ENCODE measurements at regions not wholly inside any gene's neighbourhood (a gene's known extent, or its start where the extent isn't known, plus 50 kb on each side); places are given as distances from the start of the nearest gene placed in this dataset.

DNA sequence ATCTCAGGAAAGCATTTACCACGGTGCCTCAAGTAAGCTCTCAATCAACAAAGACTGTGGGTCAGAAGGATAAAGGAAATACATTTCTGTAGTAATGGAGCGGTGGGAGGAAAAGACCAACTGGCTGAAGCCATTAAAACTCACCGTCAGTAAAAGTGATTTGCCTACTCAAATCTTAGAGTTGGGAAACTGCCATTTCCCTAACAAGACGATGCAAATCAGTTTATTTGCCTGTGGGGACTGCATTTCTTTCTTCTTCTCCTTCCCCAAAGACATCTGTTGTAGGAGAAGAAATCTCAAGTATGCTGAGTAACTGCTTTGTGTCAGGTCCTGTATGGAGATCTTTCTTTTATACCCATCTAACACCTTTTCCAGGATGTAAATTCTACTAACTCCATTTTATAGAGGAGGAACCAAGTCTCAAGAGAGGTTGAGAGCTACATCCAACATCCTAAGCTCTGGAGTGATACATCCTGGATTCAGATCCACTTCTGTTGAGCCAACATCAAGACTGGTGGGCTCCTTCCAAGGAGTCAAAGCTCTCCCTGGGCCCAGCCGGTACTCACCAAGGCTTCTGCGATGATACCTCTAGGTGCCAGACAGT is 219.3 kb upstream of the FGGY start:
- H3K4me3 Mint-ChIP-seq: no peak overlapping the region
- H3K27ac Mint-ChIP-seq: no peak overlapping the region
- H3K4me1 Mint-ChIP-seq (ENCODE audit: low read depth): peaks cover 15% of the 10 kb centered on the region
- peaks cover 3% of the 10 kb centered on the region for H3K36me3 Mint-ChIP-seq (ENCODE audit: low read depth)
- peaks cover 7% of the 10 kb centered on the region for H3K9me3 Mint-ChIP-seq
- H3K27me3 Mint-ChIP-seq (ENCODE audit: low read depth): no peaks in the 10 kb centered on the region

DNA sequence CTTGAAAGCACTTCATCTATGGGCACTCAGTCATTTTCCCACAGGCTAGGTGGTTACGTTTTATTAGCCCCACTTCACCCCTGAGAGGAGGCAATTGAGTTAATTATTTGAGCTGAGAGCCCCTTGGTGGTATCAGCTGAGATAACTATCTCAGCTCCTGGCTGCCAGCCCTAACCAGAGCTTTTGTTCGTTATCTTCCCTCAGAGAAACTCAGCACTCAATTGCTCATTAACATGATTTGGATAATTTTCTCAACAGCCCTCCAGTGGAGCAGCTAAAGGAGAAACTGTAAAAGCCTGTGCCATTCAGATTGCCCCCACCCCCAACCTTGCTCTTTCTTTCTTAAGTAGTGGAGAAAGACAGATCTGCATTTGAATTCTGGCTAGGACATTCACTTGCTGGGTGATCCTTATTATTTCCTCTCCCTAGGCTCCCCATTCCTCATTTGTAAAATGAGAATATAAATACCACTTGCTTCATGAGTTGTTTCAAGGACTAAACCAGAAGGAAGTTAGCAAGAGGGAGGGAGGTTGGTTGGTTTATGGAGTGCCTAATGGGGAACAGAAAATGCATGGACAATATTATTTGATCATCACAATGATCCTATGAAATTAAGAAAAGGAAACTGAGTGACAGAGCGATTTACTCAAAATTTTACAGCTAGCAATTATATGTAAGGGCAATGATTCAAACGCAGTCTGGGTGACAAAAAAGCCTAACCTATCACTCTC is 218.7 kb upstream of the FGGY start:
- Mint-ChIP-seq H3K4me3 (no peak overlapping the region), H3K4me1 (ENCODE audit: low read depth) (peaks cover 13% of the 10 kb centered on the region), H3K9me3 (peaks cover 5% of the 10 kb centered on the region), H3K27me3 (ENCODE audit: low read depth) (no peaks in the 10 kb centered on the region), H3K27ac (no peak overlapping the region), H3K36me3 (ENCODE audit: low read depth) (peaks cover under 1% of the 10 kb centered on the region)

DNA sequence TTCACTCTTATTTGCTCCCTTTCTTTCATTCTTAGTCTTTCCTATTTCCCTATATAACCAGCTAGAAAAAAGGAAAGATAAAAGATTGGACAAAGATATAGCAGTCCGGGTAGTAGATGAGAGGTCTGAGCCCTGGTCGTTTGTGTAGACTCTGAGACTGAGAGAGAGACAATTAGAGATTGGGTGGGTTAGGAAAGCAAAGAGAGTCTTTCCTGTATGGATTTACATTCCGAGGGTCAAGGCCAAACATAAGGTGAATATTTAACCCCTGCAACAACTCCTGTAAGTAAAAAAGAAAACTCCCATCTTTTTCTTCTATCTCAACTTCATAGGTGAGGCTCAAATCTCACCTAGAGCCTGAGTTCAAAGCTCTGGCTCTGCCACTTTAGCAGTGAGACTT is 218.0 kb upstream of the FGGY start:
- Mint-ChIP-seq H3K4me3 (no peak overlapping the region), H3K9me3 (no peaks in the 10 kb centered on the region), H3K27me3 (ENCODE audit: low read depth) (no peaks in the 10 kb centered on the region)

DNA sequence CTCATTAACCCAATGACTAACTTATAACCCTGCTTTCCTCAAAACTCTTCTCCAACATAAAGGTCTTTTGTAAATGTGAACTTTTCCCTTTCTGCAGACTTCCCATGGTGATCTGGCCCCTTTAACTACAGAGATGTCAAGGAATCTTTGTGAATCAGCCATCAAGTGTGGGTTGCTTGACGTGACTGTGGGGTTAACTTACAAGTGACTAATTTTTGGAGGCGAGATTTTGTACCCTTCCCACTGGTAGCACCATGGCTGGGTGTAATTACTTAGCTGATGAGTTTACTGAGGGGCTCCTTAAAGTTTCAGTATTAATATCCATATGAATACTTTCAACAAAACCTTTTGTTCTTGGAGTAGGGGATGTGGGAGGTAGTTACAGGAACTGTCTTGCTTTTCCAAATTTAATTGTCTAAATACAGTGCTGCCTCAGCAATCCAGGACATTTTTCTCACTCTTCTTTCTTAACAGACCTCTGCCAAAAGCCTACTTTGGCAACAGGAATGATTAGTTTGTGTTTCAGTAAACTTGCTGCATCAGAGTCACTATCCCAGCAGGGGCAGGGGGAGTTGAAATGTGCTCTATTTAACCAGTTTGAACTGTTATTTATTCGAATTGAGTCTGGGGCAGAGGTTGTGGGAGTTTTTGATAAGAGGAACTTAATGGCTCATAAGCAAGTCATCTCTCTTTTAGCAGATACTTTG is 217.3 kb upstream of the FGGY start:
- Mint-ChIP-seq H3K9me3 (no peaks in the 10 kb centered on the region), H3K36me3 (ENCODE audit: low read depth) (peaks cover 2% of the 10 kb centered on the region), H3K27me3 (ENCODE audit: low read depth) (no peaks in the 10 kb centered on the region), H3K27ac (no peak overlapping the region), H3K4me1 (ENCODE audit: low read depth) (peaks cover 20% of the 10 kb centered on the region), H3K4me3 (no peak overlapping the region)

More for the DNA sequence above, 218.0 kb upstream of the FGGY start:
- Mint-ChIP-seq H3K36me3 (ENCODE audit: low read depth) (no peaks in the 10 kb centered on the region), H3K27ac (no peak overlapping the region), H3K4me1 (ENCODE audit: low read depth) (peaks cover 13% of the 10 kb centered on the region)

DNA sequence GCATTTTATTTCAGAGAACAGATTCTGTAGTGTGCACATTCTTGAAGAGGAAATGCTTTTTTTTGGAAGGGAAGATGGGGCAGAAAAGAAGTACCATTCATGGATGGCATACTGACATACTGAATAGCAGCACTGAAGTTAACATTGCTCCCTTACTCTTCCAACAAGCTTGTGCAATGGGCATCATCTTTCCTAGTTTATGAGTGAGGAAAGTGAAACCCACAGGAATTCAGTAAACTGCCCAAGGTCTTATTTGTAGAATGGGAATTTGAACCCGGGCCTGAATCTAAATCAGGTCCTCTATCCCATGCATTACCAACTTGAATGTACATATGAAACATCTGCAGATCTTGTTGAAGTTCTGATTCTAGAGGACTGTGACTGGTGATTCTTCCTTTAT is 215.7 kb upstream of the FGGY start:
- H3K27ac Mint-ChIP-seq: no peak overlapping the region

DNA sequence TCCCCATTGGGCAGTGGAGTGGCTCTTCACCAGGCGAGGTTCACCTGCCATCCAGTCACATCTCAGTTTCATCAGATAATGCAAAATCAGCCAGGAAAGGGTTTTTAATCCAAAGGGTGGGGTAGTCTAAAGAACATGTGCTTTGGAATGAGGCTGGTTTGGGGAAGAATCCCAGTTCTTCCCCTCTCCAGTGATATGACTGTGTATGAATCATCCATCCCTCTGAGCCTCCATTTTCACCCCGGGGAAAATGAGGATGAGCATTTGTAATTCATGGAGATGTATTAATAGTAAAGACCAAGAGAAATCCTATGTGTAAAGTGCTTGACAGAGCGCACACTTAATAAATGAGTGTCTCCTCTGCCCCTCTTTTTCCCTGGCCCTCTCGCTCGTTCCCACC is 215.1 kb upstream of the FGGY start:
- Mint-ChIP-seq H3K27ac (no peak overlapping the region), H3K4me3 (no peak overlapping the region), H3K36me3 (ENCODE audit: low read depth) (peaks cover 2% of the 10 kb centered on the region), H3K4me1 (ENCODE audit: low read depth) (peaks cover 19% of the 10 kb centered on the region), H3K27me3 (ENCODE audit: low read depth) (no peaks in the 10 kb centered on the region), H3K9me3 (no peaks in the 10 kb centered on the region)

More for the DNA sequence above, 215.7 kb upstream of the FGGY start:
- peaks cover 22% of the 10 kb centered on the region for H3K4me1 Mint-ChIP-seq (ENCODE audit: low read depth)
- no peaks in the 10 kb centered on the region for H3K9me3 Mint-ChIP-seq
- H3K36me3 Mint-ChIP-seq (ENCODE audit: low read depth): peaks cover 2% of the 10 kb centered on the region
- no peaks in the 10 kb centered on the region for H3K27me3 Mint-ChIP-seq (ENCODE audit: low read depth)
- no peak overlapping the region for H3K4me3 Mint-ChIP-seq

DNA sequence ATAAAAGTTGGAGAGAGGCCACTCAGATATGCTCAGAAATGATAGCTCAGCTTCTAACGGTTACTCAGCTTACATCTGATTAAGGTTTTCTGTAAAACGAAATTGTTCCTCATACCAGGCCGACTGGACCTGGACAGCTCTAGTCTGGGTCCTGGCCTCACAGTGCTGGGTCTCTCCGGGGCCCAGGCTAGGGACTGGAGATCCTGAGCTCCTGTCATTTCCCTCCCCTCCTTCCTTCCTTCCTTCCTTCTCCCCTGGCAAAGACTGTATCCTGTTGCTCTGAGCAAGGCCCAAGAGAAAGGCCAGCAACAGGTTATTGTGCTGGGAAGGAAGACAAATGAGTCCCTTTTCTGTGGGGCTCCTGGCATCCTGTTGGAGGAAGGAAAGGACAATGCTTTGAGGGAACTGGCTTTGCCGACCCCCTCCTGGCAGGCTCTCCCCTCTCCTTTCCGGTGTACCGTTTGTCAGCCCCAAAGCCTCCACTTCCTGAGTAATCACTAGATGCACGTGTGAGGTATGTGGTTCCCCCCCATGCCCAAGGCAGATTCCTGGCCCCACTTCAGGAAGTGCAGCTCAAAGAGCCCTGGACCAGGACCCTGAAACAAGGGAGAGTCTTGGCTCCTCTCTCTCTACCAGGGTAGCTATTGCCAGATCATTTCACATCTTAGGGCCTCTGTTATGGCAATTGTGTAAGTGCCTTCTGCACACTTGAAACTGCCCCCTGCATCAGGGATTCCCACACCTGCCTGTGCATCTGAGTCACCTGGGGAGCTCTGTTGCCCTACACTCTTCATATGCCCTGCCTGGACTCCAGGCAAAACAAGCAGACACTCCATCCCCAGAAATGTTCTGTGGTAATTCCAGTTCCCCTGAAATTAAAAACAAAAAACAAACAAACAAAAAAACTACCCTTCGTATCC is 212.7 kb upstream of the FGGY start:
- Mint-ChIP-seq H3K27me3 (ENCODE audit: low read depth) (no peaks in the 10 kb centered on the region), H3K4me1 (ENCODE audit: low read depth) (peaks cover 17% of the 10 kb centered on the region), H3K9me3 (peaks cover 2% of the 10 kb centered on the region), H3K4me3 (no peak overlapping the region), H3K36me3 (ENCODE audit: low read depth) (peaks cover 2% of the 10 kb centered on the region), H3K27ac (peak overlapping the region; percentile 46)

DNA sequence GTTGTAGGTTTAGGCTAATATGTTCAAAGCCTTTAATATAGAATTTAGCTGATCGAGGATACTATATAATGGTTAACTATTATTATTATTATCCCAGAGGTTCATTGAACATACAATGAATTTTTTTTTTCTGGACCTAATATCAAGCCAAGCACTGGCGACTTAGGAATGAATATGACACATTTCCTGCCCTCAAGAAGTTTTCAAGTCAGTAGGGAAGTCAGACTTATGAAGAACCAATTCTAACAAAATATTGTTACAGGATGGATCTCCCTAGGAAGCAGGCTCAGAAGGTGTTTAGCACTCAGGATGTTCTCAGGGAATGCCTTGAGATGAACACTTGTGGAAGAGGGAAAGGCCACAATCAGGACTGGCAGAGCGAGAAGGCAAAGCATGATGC is 211.8 kb upstream of the FGGY start:
- peaks cover 6% of the 10 kb centered on the region for H3K9me3 Mint-ChIP-seq
- peaks cover 2% of the 10 kb centered on the region for H3K36me3 Mint-ChIP-seq (ENCODE audit: low read depth)
- H3K4me3 Mint-ChIP-seq: no peak overlapping the region
- peaks cover 14% of the 10 kb centered on the region for H3K4me1 Mint-ChIP-seq (ENCODE audit: low read depth)
- no peak overlapping the region for H3K27ac Mint-ChIP-seq
- no peaks in the 10 kb centered on the region for H3K27me3 Mint-ChIP-seq (ENCODE audit: low read depth)

DNA sequence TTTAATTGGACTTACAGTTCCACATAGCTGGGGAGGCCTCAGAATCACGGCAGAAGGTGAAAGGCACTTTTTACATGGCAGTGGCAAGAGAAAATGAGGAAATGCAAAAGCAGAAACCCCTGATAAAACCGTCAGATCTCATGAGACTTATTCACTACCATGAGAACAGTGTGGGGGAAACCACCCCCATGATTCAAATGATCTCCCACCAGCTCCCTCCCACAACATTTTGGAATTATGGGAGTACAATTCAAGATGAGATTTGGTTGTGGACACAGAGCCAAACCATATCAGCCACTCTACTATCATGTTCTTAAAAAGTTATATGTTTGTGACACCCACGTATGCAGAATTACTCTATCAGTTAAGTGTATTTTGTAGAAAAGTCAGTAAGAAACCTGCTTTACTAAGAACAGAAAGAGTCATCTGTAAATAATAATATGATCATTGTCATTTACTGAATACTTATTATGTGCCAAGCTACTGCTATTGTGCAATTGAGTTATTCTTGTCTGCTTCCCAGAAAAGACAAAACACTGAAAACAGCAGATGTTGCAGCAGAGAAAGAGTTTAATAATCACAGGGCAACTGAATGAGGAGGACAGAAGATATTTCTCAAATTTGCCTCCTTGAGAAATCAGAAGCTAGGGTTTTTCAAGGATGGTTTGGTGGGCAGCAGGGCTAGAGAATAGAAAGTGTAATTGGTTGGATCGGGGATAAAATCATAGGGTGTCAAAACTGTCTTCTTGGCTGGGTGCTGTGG is 207.7 kb upstream of the FGGY start:
- no peak overlapping the region for H3K4me3 Mint-ChIP-seq
- H3K9me3 Mint-ChIP-seq: peaks cover 10% of the 10 kb centered on the region
- peaks cover 16% of the 10 kb centered on the region for H3K4me1 Mint-ChIP-seq (ENCODE audit: low read depth)
- H3K27ac Mint-ChIP-seq: no peak overlapping the region
- peaks cover 5% of the 10 kb centered on the region for H3K36me3 Mint-ChIP-seq (ENCODE audit: low read depth)
- H3K27me3 Mint-ChIP-seq (ENCODE audit: low read depth): peaks cover 6% of the 10 kb centered on the region

DNA sequence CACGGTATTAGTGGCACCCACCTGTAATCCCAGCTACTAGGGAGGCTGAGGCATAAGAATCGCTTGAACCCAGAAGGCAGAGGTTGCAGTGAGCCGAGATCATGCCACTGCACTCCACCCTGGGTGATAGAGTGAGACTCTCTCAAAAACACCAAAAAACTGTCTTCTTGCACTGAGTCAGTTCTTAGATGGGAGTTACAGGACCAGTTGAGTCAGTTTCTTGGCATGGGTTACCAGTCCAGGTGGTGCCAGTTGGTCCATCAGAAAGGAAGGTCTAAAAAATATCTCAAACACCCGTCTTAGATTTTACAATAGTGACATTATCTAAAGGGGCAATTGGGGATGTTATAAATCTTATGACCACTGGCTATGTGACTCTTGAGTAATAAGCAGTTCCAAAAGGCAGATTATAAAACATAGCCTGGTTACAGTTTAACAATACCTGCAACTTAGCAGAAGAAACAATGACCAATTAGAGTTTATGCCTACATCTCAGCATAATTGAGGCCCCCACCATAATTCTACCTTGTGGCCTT is 206.9 kb upstream of the FGGY start:
- H3K9me3 Mint-ChIP-seq: peaks cover 10% of the 10 kb centered on the region
- no peak overlapping the region for H3K27ac Mint-ChIP-seq
- peaks cover 3% of the 10 kb centered on the region for H3K36me3 Mint-ChIP-seq (ENCODE audit: low read depth)
- no peak overlapping the region for H3K4me3 Mint-ChIP-seq
- H3K27me3 Mint-ChIP-seq (ENCODE audit: low read depth): peaks cover 6% of the 10 kb centered on the region
- peaks cover 10% of the 10 kb centered on the region for H3K4me1 Mint-ChIP-seq (ENCODE audit: low read depth)

DNA sequence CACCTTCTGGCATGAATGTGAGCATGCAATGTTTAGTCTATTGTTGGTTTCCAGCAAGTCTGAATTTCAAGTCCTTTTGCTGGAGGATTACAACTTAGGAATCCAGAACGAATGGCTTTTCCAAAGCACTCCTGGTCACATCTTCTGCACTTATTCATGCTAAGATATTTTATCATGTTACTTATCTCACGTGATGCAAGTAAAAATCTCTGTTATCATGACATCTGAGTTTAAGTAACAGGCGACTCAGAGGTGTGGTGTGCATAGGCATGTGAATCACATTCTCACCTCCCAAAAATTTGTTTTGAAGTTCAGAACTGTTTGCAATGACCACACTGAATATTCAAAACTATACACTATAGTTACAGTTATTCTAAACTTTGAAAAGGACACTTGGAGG is 204.8 kb upstream of the FGGY start:
- peaks cover 3% of the 10 kb centered on the region for H3K36me3 Mint-ChIP-seq (ENCODE audit: low read depth)
- peaks cover 7% of the 10 kb centered on the region for H3K4me1 Mint-ChIP-seq (ENCODE audit: low read depth)
- no peak overlapping the region for H3K4me3 Mint-ChIP-seq
- peaks cover 10% of the 10 kb centered on the region for H3K9me3 Mint-ChIP-seq
- H3K27me3 Mint-ChIP-seq (ENCODE audit: low read depth): peaks cover 6% of the 10 kb centered on the region
- H3K27ac Mint-ChIP-seq: no peak overlapping the region

DNA sequence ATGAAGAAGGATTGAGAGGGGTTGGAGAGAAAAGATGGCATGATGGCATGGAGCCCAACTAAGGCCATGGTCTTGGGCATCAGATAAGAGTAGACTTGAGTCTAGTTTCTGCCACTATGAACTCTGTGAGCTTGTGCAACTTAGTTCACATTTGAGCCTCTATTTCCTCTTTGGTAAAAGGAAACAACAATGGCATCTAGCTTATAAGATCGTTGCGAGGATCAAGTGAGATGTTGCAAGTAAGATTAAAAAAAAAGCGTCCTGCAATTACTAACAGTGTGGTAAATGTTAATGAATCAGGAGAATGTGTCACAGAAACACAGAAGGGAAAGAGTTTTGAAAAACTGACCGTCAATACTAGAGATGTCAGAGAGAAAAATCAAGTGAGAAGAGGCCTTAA is 202.9 kb upstream of the FGGY start:
- Mint-ChIP-seq H3K4me1 (ENCODE audit: low read depth) (peaks cover 7% of the 10 kb centered on the region), H3K36me3 (ENCODE audit: low read depth) (peaks cover 3% of the 10 kb centered on the region), H3K9me3 (peaks cover 10% of the 10 kb centered on the region), H3K4me3 (no peak overlapping the region), H3K27ac (no peak overlapping the region), H3K27me3 (ENCODE audit: low read depth) (peaks cover 6% of the 10 kb centered on the region)

DNA sequence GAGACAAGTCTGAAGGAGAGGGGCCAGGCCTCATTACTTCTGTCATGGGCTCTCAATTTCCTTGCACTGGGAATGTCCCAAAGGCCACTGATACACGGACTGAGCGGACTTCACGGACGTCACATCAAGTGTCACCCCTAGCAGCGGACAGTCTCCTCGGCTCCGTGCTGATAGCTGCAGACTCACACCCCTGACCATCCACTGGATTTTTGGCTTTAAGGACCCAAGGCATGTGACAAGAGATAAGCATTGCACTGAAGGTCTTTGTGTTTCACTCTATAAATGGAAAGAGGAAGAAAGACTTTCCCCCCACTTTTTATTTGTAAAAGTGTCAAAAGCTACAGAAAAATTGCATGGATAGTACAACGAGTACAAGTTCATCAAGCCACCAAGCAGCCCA is 200.4 kb upstream of the FGGY start:
- H3K9me3 Mint-ChIP-seq: peaks cover 8% of the 10 kb centered on the region
- no peak overlapping the region for H3K27ac Mint-ChIP-seq
- H3K4me1 Mint-ChIP-seq (ENCODE audit: low read depth): peaks cover 9% of the 10 kb centered on the region
- peaks cover 2% of the 10 kb centered on the region for H3K36me3 Mint-ChIP-seq (ENCODE audit: low read depth)
- H3K4me3 Mint-ChIP-seq: no peak overlapping the region
- no peaks in the 10 kb centered on the region for H3K27me3 Mint-ChIP-seq (ENCODE audit: low read depth)
